ENCODE measurements at regions not wholly inside any gene's neighbourhood (a gene's known extent, or its start where the extent isn't known, plus 50 kb on each side); places are given as distances from the start of the nearest gene placed in this dataset.

- no peak overlapping the region for H2BK120ac ChIP-seq (replicated peaks; ENCODE audit: low read depth, low read length)
- no peak overlapping the region for H3K4ac ChIP-seq (replicated peaks; ENCODE audit: insufficient read length, low read depth, low read length)
- ChIA-PET CTCF (ENCODE audit: partially characterized antibody) (interaction anchor here (0.6 to 2.7 kb wide), 13 partner anchors 8 to 438 kb away, joined by 3 to 11 read pairs (median 5); partner anchors contain the start of genes LBHD2 and TNFAIP2), POLR2A (ENCODE audit: partially characterized antibody) (interaction anchor here (0.5 to 2.3 kb wide), 2 partner anchors 104 to 136 kb away, joined by 3 to 7 read pairs; no protein-coding TSS in a partner anchor)
- no peak overlapping the region for H2BK5ac ChIP-seq (ENCODE audit: low read depth, low read length)
- WGBS, 2 experiments (ENCODE audit: extremely low coverage in 1 of 2, insufficient coverage in 1 of 2, insufficient read length in 1 of 2, insufficient replicate concordance in 2 of 2, low coverage in 1 of 2, low lambda C conversion rate in 2 of 2, missing lambda C conversion rate in 1 of 2): 88% methylated on average over 3 of the region's 3 CpGs; no CpG with 5 or more reads in 1 of the 2 experiments
- peaks cover 0 to 7% (median 0%) of the 10 kb centered on the region in 4 experiments; a peak in 3 of 7 replicates for H3K4me1 ChIP-seq (replicated peaks in 1 of 4; ENCODE audit: control insufficient read depth in 3 of 4, insufficient read depth in 4 of 4, low read length in 3 of 4)
- no peak overlapping the region for H3K56ac ChIP-seq (replicated peaks; ENCODE audit: insufficient read length, low read depth, low read length)
- H4K5ac ChIP-seq (ENCODE audit: insufficient read length, low read depth, low read length): no peak overlapping the region
- no peak overlapping the region for H3K23ac ChIP-seq (ENCODE audit: insufficient read length)
- H3K4me2 ChIP-seq (ENCODE audit: insufficient read depth in 1 of 2, low read depth in 2 of 2, low read length in 2 of 2): no peak overlapping the region
- H4K8ac ChIP-seq (ENCODE audit: extremely low read depth, insufficient read depth, low read length): no peak overlapping the region
- H2AK5ac ChIP-seq (ENCODE audit: low read depth, low read length): 0 out of 2 replicates have a peak overlapping the region, but pooled peaks have one; percentile 85
- no peak overlapping the region for H2AFZ ChIP-seq (ENCODE audit: low read length)
- no peak overlapping the region for H4K91ac ChIP-seq (replicated peaks; ENCODE audit: insufficient read length, low read length)
- no peaks in the 10 kb centered on the region for H4K20me1 ChIP-seq (replicated peaks in 1 of 2; ENCODE audit: control insufficient read depth in 1 of 2, insufficient read depth in 2 of 2, low read length in 2 of 2)
- peaks cover 0 to 30% (median 16%) of the 10 kb centered on the region in 4 experiments; a peak in 5 of 7 replicates for H3K27me3 ChIP-seq (replicated peaks in 1 of 4; ENCODE audit: control insufficient read depth in 3 of 4, extremely low read depth in 1 of 4, insufficient read depth in 3 of 4, low read length in 3 of 4)
- peaks cover 7% of the 10 kb centered on the region; the same call in 1 of the 2 replicates for H3K23me2 ChIP-seq (ENCODE audit: low read depth, low read length)
- no peaks in the 10 kb centered on the region for H3K79me2 ChIP-seq (ENCODE audit: control insufficient read depth in 1 of 2, insufficient read depth in 2 of 2, low read length in 2 of 2)
- no peak overlapping the region for H3K9ac ChIP-seq (replicated peaks in 1 of 4; ENCODE audit: extremely low read depth in 1 of 4, low read depth in 3 of 4, low read length in 3 of 4)
- H3K27ac ChIP-seq (ENCODE audit: low read depth, low read length): no peak overlapping the region
- no peaks in the 10 kb centered on the region for H3K36me3 ChIP-seq (ENCODE audit: control insufficient read depth in 2 of 4, insufficient read depth in 4 of 4, low read length in 3 of 4)
- TF ChIP-seq JUN (IDR thresholded peaks at IDR 0.05; ENCODE audit: low read depth, low read length) (no peak), ZNF274 (IDR thresholded peaks at IDR 0.05; ENCODE audit: borderline replicate concordance, extremely low read depth, low read length) (no peak), HDAC2 (IDR thresholded peaks at IDR 0.05; ENCODE audit: borderline replicate concordance in 1 of 2, low read depth in 2 of 2, low read length in 2 of 2) (no peak), KDM4A (IDR thresholded peaks at IDR 0.05; ENCODE audit: low read depth, low read length, severe bottlenecking) (no peak), ATF2 (IDR thresholded peaks at IDR 0.05; ENCODE audit: low read length) (no peak), TAF1 (IDR thresholded peaks at IDR 0.05; ENCODE audit: low read depth, low read length) (no peak), SP4 (IDR thresholded peaks at IDR 0.05; ENCODE audit: low read length) (no peak), CBX8 (IDR thresholded peaks at IDR 0.05; ENCODE audit: borderline replicate concordance, low read depth, low read length) (no peak)
- H2BK12ac ChIP-seq (ENCODE audit: low read depth, low read length): no peak overlapping the region
- H2BK20ac ChIP-seq (ENCODE audit: low read length): 0 out of 2 replicates have a peak overlapping the region, but pooled peaks have one; percentile 0
- no peak overlapping the region for H2BK15ac ChIP-seq (ENCODE audit: low read length)
- no peak for DNase-seq (ENCODE audit: low read depth in 1 of 2, low spot score in 2 of 2)
- peaks cover 9 to 11% of the 10 kb centered on the region in 2 experiments for H3K9me3 ChIP-seq (ENCODE audit: insufficient read depth in 2 of 2, low read depth in 1 of 2, low read length in 1 of 2)
- FAIRE-seq: no peak
- H3K4me3 ChIP-seq (ENCODE audit: extremely low read depth in 1 of 4, insufficient read depth in 2 of 4, low read depth in 3 of 4, low read length in 4 of 4): no peak overlapping the region
- no peak overlapping the region for H3K14ac ChIP-seq (ENCODE audit: insufficient read length)
- no peak overlapping the region for H3K18ac ChIP-seq (ENCODE audit: extremely low read depth, low read length)
- H3K79me1 ChIP-seq (ENCODE audit: low read depth, low read length): no peaks in the 10 kb centered on the region
Observed at GRCh38 chr14:103209506-103209905, 86.2 kb downstream of the TNFAIP2 start.
